ENCODE measurements at regions not wholly inside any gene's neighbourhood (a gene's known extent, or its start where the extent isn't known, plus 50 kb on each side); places are given as distances from the start of the nearest gene placed in this dataset.

DNA sequence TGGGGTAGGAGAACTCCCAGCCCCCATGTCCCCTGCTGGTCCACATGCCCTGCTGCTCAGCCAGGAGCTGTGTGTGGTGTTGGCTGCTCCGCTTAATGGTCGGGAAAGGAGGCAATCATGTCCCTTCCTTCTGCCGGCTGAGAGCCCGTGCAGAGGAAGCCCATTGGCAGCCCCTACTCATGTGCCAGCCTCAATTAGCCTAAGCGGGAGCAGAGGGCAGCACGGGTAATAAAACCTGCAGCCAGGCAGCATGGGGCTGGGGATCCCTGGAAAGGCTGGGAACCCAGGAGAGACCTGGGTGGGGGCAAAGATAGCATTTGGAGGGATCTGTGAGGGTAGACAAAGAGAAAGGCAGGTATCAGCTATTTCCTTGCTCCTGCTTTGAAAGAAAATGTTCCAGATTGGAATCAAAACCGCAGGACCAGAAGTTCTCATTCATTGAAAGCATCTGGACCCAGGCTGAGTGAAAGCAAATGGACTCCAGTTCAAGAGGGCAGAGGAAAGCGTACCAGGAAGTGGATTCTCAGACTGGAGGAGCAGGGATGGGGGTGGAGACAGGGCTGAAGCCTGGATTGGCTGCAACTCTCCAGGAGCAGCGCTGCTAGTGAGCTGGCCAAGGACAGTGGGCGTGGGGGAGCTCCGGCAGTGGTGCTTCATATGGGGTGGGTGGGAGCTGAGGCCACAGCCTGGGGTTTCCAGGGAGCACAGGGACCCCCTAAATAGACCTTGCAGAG, 103.4 kb upstream of the NECTIN1 start:
- no peaks in the 10 kb centered on the region for H3K4me1 ChIP-seq (ENCODE audit: insufficient read depth, low read length)
- intact Hi-C loops (cut with DNase I, micrococcal nuclease), result no loop called here
- no peaks in the 10 kb centered on the region for H3K36me3 ChIP-seq (ENCODE audit: insufficient read depth, low read length)
- H3K27me3 ChIP-seq (ENCODE audit: control insufficient read depth in 1 of 2, insufficient read depth in 2 of 2, low read length in 2 of 2), result peaks cover 15 to 27% of the 10 kb centered on the region in 2 experiments
- no peak overlapping the region for H3K4me3 Mint-ChIP-seq
- DNase-seq (no peak), ATAC-seq (ENCODE audit: poor library complexity) (no peak)
- no peaks in the 10 kb centered on the region for H3K9me3 Mint-ChIP-seq
- no peaks in the 10 kb centered on the region for H3K4me1 Mint-ChIP-seq (ENCODE audit: low read depth)
- H3K4me3 ChIP-seq (ENCODE audit: low read length), result no peak overlapping the region
- no peaks in the 10 kb centered on the region for H3K9me3 ChIP-seq (ENCODE audit: control insufficient read depth in 1 of 2, insufficient read depth in 1 of 2, low read length in 2 of 2)
- H3K36me3 Mint-ChIP-seq (ENCODE audit: low read depth), result no peaks in the 10 kb centered on the region
- peaks cover 59% of the 10 kb centered on the region for H3K27me3 Mint-ChIP-seq
- H3K27ac Mint-ChIP-seq, result no peak overlapping the region
- TF ChIP-seq, protein P1, sequence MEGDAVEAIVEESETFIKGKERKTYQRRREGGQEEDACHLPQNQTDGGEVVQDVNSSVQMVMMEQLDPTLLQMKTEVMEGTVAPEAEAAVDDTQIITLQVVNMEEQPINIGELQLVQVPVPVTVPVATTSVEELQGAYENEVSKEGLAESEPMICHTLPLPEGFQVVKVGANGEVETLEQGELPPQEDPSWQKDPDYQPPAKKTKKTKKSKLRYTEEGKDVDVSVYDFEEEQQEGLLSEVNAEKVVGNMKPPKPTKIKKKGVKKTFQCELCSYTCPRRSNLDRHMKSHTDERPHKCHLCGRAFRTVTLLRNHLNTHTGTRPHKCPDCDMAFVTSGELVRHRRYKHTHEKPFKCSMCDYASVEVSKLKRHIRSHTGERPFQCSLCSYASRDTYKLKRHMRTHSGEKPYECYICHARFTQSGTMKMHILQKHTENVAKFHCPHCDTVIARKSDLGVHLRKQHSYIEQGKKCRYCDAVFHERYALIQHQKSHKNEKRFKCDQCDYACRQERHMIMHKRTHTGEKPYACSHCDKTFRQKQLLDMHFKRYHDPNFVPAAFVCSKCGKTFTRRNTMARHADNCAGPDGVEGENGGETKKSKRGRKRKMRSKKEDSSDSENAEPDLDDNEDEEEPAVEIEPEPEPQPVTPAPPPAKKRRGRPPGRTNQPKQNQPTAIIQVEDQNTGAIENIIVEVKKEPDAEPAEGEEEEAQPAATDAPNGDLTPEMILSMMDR (IDR thresholded peaks at IDR 0.05), result no peak
- H3K27ac ChIP-seq (ENCODE audit: low read depth in 1 of 2, low read length in 2 of 2), result no peak overlapping the region
- ChIA-PET POLR2A (no interaction called here), CTCF (no interaction called here)

DNA sequence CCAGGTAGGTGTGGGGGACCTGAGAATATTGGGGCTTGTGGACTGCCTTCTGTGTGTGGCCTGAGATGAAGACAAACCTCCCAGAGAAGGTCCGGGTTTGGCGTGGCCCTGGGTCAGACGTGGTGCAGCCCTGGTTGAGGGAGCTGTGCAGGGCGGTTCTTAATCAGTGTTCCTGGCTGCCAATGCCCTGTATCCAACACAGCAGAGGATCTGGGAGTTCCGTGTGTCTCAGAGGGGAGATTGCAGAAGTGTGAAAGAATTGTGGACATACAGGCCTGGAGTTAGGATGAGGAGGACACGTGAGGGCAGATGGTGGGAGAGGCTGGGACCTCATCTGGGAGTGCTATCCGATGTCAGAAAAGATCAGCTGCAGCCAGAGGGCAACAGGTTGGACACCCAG, 102.0 kb upstream of the NECTIN1 start:
- ChIA-PET CTCF (no interaction called here), POLR2A (no interaction called here)
- peaks cover 0 to 3% of the 10 kb centered on the region in 2 experiments for H3K9me3 ChIP-seq (ENCODE audit: control insufficient read depth in 1 of 2, insufficient read depth in 1 of 2, low read length in 2 of 2)
- Mint-ChIP-seq H3K9me3 (peaks cover under 1% of the 10 kb centered on the region), H3K4me3 (no peak overlapping the region), H3K27ac (no peak overlapping the region), H3K27me3 (peaks cover 64% of the 10 kb centered on the region), H3K4me1 (ENCODE audit: low read depth) (no peaks in the 10 kb centered on the region), H3K36me3 (ENCODE audit: low read depth) (no peaks in the 10 kb centered on the region)
- H3K36me3 ChIP-seq (ENCODE audit: insufficient read depth, low read length), result no peaks in the 10 kb centered on the region
- H3K27ac ChIP-seq (ENCODE audit: low read depth in 1 of 2, low read length in 2 of 2), result no peak overlapping the region
- TF ChIP-seq, protein P1 (IDR thresholded peaks at IDR 0.05), result no peak
- intact Hi-C loops (cut with DNase I, micrococcal nuclease), result no loop called here
- H3K27me3 ChIP-seq (ENCODE audit: control insufficient read depth in 1 of 2, insufficient read depth in 2 of 2, low read length in 2 of 2), result peaks cover 19 to 33% of the 10 kb centered on the region in 2 experiments
- no peak overlapping the region for H3K4me3 ChIP-seq (ENCODE audit: low read length)
- no peak for DNase-seq
- H3K4me1 ChIP-seq (ENCODE audit: insufficient read depth, low read length), result no peaks in the 10 kb centered on the region
- ATAC-seq (ENCODE audit: poor library complexity), result no peak

DNA sequence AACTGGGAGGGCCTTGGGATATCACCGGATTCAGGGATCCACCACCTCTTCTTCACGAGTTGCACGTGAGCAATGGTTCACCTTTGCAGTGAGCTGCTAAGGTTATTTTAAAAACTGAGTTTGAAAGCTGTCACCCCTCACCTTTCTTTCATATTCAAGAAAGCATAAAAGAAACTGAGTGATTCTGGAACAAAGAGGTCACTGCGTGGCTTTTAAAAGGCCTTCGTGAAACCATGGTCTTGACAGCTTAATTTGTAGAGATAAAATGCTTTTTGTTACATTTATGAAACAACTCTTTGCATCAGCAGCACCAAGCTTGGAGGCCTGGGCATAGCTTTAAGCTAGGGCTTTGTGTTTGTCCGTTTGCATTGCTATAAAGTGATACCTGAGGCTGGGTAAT, 101.4 kb upstream of the NECTIN1 start:
- intact Hi-C loops (cut with DNase I, micrococcal nuclease), result no loop called here
- Mint-ChIP-seq H3K4me3 (no peak overlapping the region), H3K4me1 (ENCODE audit: low read depth) (no peaks in the 10 kb centered on the region), H3K27ac (no peak overlapping the region), H3K27me3 (peaks cover 67% of the 10 kb centered on the region), H3K9me3 (peaks cover 5% of the 10 kb centered on the region), H3K36me3 (ENCODE audit: low read depth) (no peaks in the 10 kb centered on the region)
- POLR2A ChIA-PET, result no interaction called here
- DNase-seq (no peak), ATAC-seq (ENCODE audit: poor library complexity) (no peak)
- Histone ChIP-seq H3K9me3 (ENCODE audit: control insufficient read depth in 1 of 2, insufficient read depth in 1 of 2, low read length in 2 of 2) (peaks cover 0 to 3% of the 10 kb centered on the region in 2 experiments), H3K36me3 (ENCODE audit: insufficient read depth, low read length) (no peaks in the 10 kb centered on the region), H3K27me3 (ENCODE audit: control insufficient read depth in 1 of 2, insufficient read depth in 2 of 2, low read length in 2 of 2) (peaks cover 19 to 33% of the 10 kb centered on the region in 2 experiments), H3K4me1 (ENCODE audit: insufficient read depth, low read length) (no peaks in the 10 kb centered on the region), H3K27ac (ENCODE audit: low read depth in 1 of 2, low read length in 2 of 2) (no peak overlapping the region), H3K4me3 (ENCODE audit: low read length) (no peak overlapping the region)
- TF ChIP-seq, protein P1 (IDR thresholded peaks at IDR 0.05), result no peak
- CTCF ChIA-PET, result no interaction called here
